ENCODE measurements at regions not wholly inside any gene's neighbourhood (a gene's known extent, or its start where the extent isn't known, plus 50 kb on each side); places are given as distances from the start of the nearest gene placed in this dataset.
"Not testable (repeated sequence)": the region's sequence is repeated elsewhere in the genome, so short reads cannot be mapped to it uniquely, and the experiment has no call there.

DNA sequence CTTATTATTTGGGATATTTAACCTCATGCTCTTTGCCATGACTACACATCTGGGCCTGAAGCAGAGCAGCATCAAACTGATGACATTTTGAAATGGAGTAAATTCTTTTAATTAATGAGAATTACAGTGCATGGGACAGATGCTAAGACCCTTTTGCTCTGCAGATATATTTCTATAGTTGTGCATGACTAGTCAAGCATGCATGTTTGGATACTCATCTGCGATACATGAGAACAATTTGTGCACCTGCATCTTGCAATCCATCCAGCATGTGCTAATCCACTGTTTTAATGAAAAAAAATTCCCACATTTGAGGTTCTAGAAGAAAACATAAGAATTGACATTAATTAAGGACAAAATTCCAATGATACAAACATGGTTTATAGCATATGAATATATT is 1047.6 kb upstream of the ACO1 start:
- no peak for DNase-seq

GRCh38 chr9:31347082-31347617 is 1037.3 kb upstream of the ACO1 start:
- peak; percentile 2 for DNase-seq

GRCh38 chr9:31355159-31355882 is 1029.1 kb upstream of the ACO1 start:
- no peak for DNase-seq

DNA sequence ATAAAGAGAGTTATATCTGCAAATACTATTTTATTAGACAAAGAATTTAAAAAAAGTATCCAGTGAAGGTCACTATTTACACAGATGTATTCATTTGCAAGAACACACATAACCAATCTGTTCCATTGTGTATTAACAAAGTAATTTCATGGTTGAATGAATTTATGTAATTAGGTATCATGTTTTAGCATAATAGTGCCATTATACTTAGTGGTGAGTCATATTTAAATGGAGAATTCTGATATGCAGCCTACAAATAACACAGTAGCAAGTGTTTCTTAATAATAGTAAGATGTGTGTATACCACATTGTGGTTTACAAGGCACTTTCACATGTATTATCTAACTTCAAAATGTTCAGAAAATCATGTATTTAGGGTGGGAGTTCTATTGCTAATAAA is 1028.5 kb upstream of the ACO1 start:
- DNase-seq = peak; percentile 20

- no peak for DNase-seq
Observed at GRCh38 chr9:31359071-31359470, 1025.4 kb upstream of the ACO1 start.

DNA sequence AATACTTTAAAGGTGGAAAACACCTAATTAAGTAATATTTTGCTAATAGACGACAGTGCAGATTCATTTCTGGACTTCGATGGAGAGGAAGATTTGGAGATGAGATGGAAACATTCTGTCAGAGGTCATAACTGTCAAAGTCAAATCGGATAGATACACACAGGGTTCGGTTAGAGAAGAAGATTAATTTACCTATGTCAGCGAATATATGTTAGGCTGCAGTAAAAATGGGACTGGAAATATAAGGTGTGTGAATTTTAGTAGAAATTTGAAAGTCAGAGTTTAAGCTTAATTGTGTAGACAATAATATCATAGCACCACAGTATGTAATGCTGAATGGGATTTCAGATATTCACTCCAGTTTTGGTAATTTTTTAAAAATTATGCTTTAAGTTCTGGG is 1020.3 kb upstream of the ACO1 start:
- no peak for DNase-seq

DNA sequence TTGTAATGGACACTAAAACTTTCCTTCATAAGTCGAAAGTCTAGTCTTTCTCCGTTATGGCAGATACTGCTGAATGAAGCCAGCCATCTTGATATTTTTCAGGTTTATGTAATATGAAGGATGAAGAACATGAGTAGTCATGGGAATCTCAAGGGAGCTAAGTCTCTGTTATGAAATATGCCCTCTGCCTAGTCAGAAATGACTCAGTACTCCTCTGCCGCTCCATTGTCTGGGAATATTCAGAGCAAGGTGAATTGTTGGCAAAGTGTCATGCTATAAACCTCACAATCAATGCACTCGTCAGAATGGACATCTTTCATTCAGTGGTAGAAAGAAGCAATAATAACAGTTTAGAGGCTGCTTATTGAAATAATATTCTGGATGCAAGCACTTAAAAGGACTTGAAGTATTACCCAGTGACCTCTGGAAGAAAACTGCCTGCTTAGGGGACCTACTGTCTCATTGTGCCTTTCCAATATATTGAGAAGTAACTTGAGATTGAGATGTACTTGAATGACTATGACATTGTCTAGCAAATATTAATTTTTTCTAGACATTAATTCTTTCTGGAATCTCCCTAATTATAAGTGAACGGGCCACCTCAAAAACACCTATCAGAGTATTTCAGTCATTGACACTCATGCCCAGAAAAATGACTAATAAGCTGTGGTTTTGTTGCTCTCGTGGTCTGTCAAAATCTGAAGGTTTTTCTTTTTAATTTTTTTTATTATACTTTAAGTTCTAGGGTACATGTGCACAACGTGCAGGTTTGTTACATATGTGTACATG is 1011.5 kb upstream of the ACO1 start:
- DNase-seq = no peak

DNA sequence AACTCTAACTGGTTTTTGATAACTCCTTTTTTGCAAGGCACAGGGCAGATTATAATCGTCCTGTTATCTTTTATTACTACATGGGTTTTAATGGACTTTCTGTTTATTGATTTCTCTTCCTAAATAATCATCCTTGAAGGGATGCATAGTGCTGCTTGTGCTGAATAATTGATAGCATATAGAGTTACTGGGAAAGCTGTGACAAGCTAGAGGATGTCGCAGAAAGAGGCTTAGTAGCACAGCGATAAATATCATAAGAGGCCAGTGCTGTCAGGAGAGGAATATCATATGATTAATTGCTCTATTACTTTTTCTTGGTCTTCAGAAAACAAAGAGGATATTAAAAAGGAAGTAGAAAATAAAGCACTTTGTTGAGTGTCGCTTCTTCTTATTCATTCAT is 1007.1 kb upstream of the ACO1 start:
- no peak for DNase-seq

DNA sequence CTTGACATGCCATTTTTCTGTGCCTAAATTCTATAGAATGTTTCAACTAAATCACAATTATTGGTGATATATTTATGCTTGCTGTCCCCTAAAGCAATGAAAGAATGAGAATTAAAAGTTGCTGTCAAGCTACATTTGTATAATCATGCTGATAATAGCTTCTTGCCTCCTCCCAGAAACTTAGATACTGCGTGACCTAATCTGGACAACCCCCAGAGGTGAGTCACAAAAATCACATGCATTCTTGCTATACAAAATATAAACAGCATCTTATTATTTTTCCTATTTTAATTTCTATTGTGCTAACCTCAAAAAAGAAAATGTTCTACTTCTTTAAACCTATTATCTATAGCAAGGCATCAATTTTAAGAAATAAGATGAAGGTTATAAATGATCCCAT is 995.8 kb upstream of the ACO1 start:
- DNase-seq = no peak

GRCh38 chr9:31389075-31389474 is 995.4 kb upstream of the ACO1 start:
- DNase-seq = no peak

DNA sequence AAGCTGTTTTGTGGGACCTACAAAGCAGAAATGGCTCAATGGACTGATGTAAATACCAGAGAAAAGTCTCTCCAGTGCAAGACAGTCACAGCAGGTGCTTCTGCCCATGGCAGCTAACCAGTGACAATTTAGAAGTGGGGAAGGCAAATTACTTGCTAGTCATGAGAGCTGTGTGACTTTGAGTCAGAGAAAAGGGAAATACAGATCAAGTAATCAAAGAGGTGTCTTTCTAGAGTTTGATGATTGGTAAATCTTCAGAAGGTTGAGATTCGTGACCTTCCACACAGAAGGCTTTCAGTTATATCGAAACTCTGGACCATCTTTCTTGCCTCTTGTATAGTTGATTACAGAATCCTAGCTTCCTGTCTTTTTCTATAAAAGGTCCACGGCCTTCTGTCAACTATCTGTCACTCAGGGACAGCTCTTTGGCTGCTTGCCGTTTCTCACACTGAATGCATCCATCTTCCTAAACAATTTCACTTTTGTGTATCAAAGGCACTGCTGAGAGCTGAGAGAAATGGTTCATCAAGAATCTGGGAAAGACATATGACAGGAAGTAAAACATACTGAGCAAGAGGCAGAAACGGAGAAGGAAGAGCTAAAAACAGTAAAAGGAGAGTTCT is 993.9 kb upstream of the ACO1 start:
- DNase-seq = no peak

GRCh38 chr9:31393240-31393639 is 991.2 kb upstream of the ACO1 start:
- no peak for DNase-seq

DNA sequence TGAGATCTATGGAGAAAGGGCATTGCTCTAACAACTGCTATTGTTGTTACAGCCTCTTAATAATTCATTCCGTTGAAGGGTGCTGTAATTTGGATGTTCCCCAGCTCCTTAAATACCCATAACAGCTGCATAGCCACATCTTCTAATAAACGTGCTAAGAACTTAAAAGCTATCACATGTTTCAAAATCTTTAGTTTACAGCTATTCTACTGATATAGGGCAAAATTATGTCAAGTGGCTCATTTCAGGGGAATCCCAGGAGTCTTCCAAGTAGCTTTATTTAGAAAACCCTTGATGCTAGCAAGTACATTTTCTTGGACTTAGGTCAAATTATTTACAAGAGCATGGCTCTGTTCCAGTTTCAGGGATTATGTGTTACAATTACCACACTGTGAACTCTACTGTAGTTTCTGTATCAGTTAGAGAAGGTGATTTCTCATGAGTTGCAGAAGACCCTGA is 990.4 kb upstream of the ACO1 start:
- no peak for DNase-seq

DNA sequence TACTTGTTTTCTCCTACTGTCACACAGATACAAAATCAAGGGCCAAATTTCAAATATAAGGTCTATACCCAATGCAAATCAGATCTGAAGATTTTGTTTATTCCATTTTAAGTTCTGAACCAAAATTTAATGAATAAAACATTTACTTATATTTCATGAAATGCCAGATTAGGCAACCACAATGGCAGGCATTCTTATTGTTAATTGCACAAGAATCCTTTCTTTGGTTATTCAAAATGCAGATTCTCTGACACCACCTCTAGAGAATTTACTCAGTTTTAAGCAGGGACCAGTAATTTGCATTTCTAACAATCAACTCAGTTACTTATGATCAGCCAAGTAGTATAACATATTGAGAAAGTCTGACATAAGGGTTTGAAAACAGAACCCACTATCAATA is 972.4 kb upstream of the ACO1 start:
- DNase-seq = no peak

DNA sequence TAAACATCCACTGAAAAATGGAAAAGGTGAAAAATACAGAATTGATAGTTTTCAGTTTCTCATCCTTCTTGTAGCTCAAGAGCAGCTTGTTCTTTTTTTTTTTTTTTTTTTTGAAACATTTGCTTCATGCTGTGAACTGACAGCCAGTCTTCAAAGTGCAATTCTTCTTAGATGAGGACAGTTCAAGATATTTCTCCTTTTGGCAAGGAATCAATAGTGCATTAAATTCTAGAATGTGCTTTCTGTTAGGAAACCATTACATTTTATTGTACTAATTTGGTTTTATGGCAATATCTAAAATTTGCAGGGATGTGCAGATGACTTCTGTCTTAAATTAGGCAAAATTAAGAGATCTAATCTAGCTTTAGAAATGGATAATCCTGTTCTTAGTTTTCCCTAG is 969.3 kb upstream of the ACO1 start:
- no peak for DNase-seq

- DNase-seq = no peak
Observed at GRCh38 chr9:31418419-31418818, 966.0 kb upstream of the ACO1 start.

- DNase-seq = not testable (repeated sequence)
Observed at GRCh38 chr9:31443630-31444457, 940.6 kb upstream of the ACO1 start.

DNA sequence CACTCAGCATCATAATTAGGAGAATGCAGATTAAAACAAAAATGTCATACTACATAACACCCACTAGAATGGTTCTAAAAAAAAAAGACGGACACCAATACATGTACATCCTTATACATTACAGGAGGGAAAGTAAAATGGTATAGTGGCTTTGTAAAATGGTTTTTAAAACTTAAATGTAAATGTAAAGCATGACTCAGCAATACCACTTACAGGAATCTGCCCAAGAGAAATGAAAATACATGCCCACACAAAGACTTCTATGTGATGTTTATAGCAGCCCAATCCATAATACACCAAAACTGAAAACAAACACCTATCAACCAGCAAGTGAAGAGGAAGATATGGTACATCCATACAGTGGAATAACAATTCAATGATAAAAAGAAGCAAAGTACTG is 939.1 kb upstream of the ACO1 start:
- no peak for DNase-seq

- no peak for DNase-seq
Observed at GRCh38 chr9:31445960-31446359, 938.5 kb upstream of the ACO1 start.

DNA sequence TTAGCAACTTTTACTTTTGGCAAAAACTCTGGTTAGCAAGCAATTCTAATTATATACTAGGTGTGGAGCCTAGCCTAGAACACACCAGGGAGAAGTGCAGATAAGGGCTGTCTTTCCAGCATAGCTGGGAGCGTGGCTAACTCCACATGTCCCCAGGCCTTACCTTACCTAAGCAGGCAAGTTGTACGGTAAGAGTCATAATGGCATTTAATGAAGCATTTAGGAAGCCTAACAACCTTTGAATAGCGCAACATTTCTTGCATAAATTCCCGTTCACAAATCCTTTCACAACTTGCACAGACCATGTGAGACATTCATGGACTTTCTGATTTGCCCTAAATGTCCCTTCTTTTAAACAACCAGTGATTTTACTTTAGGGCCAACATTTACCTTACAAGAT is 917.4 kb upstream of the ACO1 start:
- DNase-seq = no peak

- DNase-seq = no peak
Observed at GRCh38 chr9:31470051-31470450, 914.4 kb upstream of the ACO1 start.

GRCh38 chr9:31471010-31471409 is 913.4 kb upstream of the ACO1 start:
- no peak for DNase-seq

GRCh38 chr9:31486630-31487029 is 897.8 kb upstream of the ACO1 start:
- no peak for DNase-seq

All from NCI-H774 (cell line).